ENCODE measurements at regions not wholly inside any gene's neighbourhood (a gene's known extent, or its start where the extent isn't known, plus 50 kb on each side); places are given as distances from the start of the nearest gene placed in this dataset.

DNA sequence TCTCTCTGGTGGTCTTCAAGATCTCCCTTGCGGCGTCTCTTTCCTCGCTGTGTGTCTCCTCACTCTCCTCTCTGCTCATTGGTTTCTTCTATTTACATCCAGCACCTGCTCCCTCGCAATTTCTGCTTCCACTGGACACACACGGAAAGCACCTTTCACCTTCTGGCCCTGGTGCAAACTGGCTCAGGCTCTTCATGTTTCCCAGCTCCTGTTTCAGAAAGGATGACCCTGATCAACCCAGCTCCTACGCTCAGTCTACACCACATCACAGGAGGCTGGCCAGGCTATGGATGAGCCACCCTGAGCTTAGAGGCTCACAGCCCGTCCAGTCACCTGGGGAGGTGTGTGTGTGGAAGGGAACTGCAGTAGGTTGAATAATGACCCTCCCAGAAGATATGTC is 72.7 kb downstream of the MCFD2 start:
- Histone ChIP-seq H3K27me3 (ENCODE audit: control insufficient read depth, insufficient read depth, low read length) (no peaks in the 10 kb centered on the region), H3K4me3 (ENCODE audit: low read length) (no peak overlapping the region), H3K4me1 (ENCODE audit: control insufficient read depth, insufficient read depth, low read length) (peaks cover 24% of the 10 kb centered on the region), H3K9ac (ENCODE audit: low read length) (no peak overlapping the region), H3K36me3 (ENCODE audit: control insufficient read depth, insufficient read depth, low read length) (no peaks in the 10 kb centered on the region), H3K27ac (ENCODE audit: low read depth, low read length) (no peak overlapping the region)

DNA sequence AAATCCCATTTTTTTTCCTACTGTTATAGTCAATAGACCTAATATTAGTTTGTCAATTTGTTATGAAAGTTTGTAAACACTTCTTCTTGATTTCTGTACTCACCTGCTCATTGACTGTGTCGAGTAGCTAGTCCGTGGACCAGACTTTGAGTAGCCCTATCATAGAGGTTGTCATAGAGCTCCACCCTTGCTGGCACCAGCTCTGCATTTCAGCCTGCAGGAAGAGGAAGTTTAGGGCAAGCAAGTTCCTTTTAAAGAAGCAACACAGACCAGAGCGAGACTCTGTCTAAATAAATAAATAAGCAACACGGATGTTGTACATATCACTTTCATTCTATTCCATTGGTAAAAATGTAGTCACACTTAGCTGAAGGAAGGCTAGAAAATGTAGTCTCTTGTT is 74.0 kb downstream of the MCFD2 start:
- H3K36me3 ChIP-seq (ENCODE audit: control insufficient read depth, insufficient read depth, low read length), result no peaks in the 10 kb centered on the region
- H3K9ac ChIP-seq (ENCODE audit: low read length), result no peak overlapping the region
- H3K4me1 ChIP-seq (ENCODE audit: control insufficient read depth, insufficient read depth, low read length), result peaks cover 12% of the 10 kb centered on the region
- no peaks in the 10 kb centered on the region for H3K27me3 ChIP-seq (ENCODE audit: control insufficient read depth, insufficient read depth, low read length)
- no peak overlapping the region for H3K27ac ChIP-seq (ENCODE audit: low read depth, low read length)
- no peak overlapping the region for H3K4me3 ChIP-seq (ENCODE audit: low read length)

DNA sequence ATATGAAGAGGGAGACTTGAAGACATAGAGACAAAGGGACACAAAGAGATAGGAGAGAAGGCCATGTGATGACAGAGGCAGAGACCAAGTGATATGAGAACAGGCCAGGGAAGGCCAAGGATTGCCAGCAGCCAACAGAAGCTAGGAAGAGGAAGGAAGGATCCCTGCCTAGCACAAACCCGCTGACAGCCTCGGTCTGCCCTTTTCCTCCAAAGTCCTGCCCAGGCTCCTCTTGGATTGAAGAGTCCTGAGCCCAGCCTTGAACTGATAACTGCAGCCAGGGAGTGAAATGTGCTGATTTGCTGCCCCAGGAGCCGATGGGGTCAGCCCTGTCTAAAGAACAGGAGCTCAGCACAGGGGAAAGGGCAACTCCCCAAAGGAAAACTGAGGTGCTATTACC is 76.6 kb downstream of the MCFD2 start:
- Histone ChIP-seq H3K27ac (ENCODE audit: low read depth, low read length) (no peak overlapping the region), H3K9ac (ENCODE audit: low read length) (no peak overlapping the region), H3K36me3 (ENCODE audit: control insufficient read depth, insufficient read depth, low read length) (no peaks in the 10 kb centered on the region), H3K27me3 (ENCODE audit: control insufficient read depth, insufficient read depth, low read length) (no peaks in the 10 kb centered on the region), H3K4me1 (ENCODE audit: control insufficient read depth, insufficient read depth, low read length) (no peaks in the 10 kb centered on the region), H3K4me3 (ENCODE audit: low read length) (no peak overlapping the region)

DNA sequence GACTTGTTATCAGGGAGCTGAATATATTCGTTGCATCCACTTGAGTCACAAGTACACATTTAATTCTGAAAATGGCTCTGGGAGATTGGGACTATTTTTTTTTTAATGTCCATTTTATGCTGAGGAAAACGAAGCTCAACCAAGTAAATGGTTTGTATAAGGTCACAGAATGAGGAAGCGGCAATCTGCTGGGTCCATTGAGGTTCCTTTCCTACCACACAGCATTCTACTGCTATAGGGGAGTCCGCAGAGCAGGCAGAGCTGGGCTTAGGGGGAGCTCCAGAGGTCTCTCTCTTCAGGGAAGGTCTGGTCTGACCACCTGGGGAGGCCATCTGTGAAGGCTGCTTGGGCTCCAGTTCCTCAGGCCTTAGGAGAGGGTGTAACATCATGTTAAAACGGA is 77.9 kb downstream of the MCFD2 start:
- H3K36me3 ChIP-seq (ENCODE audit: control insufficient read depth, insufficient read depth, low read length), result no peaks in the 10 kb centered on the region
- no peaks in the 10 kb centered on the region for H3K4me1 ChIP-seq (ENCODE audit: control insufficient read depth, insufficient read depth, low read length)
- H3K27ac ChIP-seq (ENCODE audit: low read depth, low read length), result no peak overlapping the region
- H3K27me3 ChIP-seq (ENCODE audit: control insufficient read depth, insufficient read depth, low read length), result no peaks in the 10 kb centered on the region
- H3K9ac ChIP-seq (ENCODE audit: low read length), result no peak overlapping the region
- H3K4me3 ChIP-seq (ENCODE audit: low read length), result no peak overlapping the region

DNA sequence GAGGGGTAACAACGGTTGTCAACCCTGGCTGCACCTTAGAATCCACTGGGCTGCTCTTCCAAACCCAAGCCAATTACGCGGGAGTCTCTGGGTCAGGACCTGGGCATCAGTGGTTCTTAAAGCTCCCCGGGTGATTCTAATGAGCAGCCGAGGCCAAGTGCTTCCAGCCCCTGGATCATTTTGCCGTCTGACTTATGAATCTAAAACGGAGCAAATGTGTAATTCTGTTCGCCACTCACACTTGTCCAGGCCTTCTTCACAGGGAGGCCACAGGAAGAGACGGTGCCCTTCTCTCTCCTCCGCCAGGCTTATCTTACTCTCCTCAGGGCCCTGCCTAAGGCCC is 78.5 kb downstream of the MCFD2 start:
- H3K27me3 ChIP-seq (ENCODE audit: control insufficient read depth, insufficient read depth, low read length), result no peaks in the 10 kb centered on the region
- no peaks in the 10 kb centered on the region for H3K4me1 ChIP-seq (ENCODE audit: control insufficient read depth, insufficient read depth, low read length)
- no peak overlapping the region for H3K27ac ChIP-seq (ENCODE audit: low read depth, low read length)
- no peaks in the 10 kb centered on the region for H3K36me3 ChIP-seq (ENCODE audit: control insufficient read depth, insufficient read depth, low read length)
- H3K4me3 ChIP-seq (ENCODE audit: low read length), result no peak overlapping the region
- H3K9ac ChIP-seq (ENCODE audit: low read length), result no peak overlapping the region

DNA sequence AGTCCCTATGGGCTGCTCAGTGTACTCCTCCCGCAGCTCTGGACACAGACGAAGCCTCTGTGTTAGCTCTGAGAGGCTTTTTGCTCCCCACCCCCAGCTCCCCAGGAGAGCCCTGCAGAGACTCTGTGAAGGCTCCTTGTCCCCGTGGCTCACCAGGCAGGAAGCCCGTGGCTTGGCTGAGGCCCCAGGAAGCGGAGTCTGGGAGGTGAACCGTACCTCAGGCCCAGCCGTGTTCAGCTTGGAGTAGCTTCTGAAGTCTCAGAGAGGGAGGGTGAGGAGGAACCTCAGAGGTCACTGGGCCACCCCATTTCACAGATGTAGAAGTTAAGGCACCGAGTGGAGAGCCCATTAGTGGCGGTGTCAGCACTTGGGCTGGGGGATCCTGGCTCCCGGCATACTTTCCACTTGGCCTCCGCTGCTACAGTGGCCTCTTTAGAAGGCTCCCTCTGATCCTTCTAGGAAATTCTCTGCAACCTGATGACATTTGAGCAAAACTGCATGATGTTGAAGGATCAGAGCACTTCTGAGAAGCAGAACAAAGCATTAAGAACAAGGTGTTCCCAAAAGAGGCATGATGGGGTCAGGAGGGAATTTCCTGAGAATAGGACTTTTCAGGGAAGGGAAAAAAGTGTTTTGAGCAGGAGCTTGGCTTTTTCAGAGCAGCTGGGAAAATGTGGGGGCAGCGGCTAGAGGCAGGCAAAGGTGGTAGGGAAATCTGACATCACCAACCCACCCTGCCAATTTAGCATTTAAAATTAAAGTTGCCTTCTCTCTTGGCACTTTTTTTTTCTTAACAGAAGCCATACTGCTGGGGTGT is 79.1 kb downstream of the MCFD2 start:
- H3K9ac ChIP-seq (ENCODE audit: low read length), result no peak overlapping the region
- no peaks in the 10 kb centered on the region for H3K36me3 ChIP-seq (ENCODE audit: control insufficient read depth, insufficient read depth, low read length)
- no peaks in the 10 kb centered on the region for H3K27me3 ChIP-seq (ENCODE audit: control insufficient read depth, insufficient read depth, low read length)
- H3K27ac ChIP-seq (ENCODE audit: low read depth, low read length), result no peak overlapping the region
- H3K4me1 ChIP-seq (ENCODE audit: control insufficient read depth, insufficient read depth, low read length), result no peaks in the 10 kb centered on the region
- H3K4me3 ChIP-seq (ENCODE audit: low read length), result no peak overlapping the region

DNA sequence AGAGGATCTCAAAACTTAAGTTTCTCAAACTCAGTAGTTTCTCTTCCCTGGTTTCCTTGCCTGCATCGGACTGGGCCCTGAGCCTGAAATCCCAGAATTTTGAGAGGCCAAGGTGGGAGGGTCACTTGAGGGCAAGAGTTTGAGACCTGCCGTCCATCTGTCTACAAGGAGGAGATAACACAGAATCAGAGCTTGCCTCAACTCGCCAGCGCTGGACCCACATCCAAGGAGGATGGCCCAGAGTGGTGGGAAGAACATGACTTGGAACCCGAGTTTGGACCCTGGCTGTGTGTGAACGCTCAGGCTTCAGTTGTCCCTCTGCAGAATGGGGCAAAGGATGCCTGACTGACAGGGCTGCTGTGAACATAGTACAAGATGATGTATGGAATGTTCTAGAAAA is 80.1 kb downstream of the MCFD2 start:
- no peaks in the 10 kb centered on the region for H3K4me1 ChIP-seq (ENCODE audit: control insufficient read depth, insufficient read depth, low read length)
- H3K27ac ChIP-seq (ENCODE audit: low read depth, low read length), result no peak overlapping the region
- H3K27me3 ChIP-seq (ENCODE audit: control insufficient read depth, insufficient read depth, low read length), result no peaks in the 10 kb centered on the region
- no peak overlapping the region for H3K9ac ChIP-seq (ENCODE audit: low read length)
- no peaks in the 10 kb centered on the region for H3K36me3 ChIP-seq (ENCODE audit: control insufficient read depth, insufficient read depth, low read length)
- H3K4me3 ChIP-seq (ENCODE audit: low read length), result no peak overlapping the region

DNA sequence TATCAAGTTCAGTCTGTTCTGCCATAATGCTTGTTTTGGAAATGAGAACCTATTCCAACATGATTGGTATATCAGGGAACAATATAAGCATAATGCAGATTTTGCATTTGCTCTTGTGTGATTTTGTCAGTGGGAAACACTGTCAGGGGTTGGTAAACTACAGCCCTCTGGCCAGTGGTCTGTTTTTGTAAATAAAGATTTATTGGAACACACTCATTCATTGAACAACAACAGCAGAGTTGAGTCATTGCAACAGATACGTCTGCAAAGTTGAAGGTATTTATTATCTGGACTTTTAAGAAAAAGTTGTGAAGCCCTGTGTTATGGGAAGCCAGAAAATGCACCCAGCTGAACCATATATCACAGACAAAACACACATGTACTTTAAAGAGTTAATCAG is 83.1 kb downstream of the MCFD2 start:
- H3K4me1 ChIP-seq (ENCODE audit: control insufficient read depth, insufficient read depth, low read length), result no peaks in the 10 kb centered on the region
- no peaks in the 10 kb centered on the region for H3K36me3 ChIP-seq (ENCODE audit: control insufficient read depth, insufficient read depth, low read length)
- no peak overlapping the region for H3K4me3 ChIP-seq (ENCODE audit: low read length)
- H3K27ac ChIP-seq (ENCODE audit: low read depth, low read length), result no peak overlapping the region
- no peak overlapping the region for H3K9ac ChIP-seq (ENCODE audit: low read length)
- no peaks in the 10 kb centered on the region for H3K27me3 ChIP-seq (ENCODE audit: control insufficient read depth, insufficient read depth, low read length)

DNA sequence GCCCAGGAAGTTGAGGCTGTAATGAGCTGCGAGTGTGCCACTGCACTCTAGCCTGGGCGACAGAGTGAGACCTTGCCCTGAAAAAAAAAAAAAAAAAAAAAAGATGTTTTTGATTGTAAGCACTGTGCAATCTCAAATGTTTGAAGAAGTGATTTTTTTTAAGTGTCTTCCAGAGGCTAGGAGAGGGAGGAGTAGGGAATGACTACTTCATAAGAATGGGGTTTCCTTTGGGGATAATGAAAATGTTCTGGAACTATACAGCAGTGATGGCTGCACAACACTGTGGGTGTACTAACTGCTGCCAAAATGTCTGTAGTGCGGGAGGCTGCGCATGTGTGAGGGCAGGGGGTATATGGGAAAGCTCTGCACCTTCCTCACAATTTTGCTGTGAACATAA is 83.7 kb downstream of the MCFD2 start:
- H3K27ac ChIP-seq (ENCODE audit: low read depth, low read length), result no peak overlapping the region
- H3K27me3 ChIP-seq (ENCODE audit: control insufficient read depth, insufficient read depth, low read length), result no peaks in the 10 kb centered on the region
- H3K36me3 ChIP-seq (ENCODE audit: control insufficient read depth, insufficient read depth, low read length), result no peaks in the 10 kb centered on the region
- H3K4me3 ChIP-seq (ENCODE audit: low read length), result no peak overlapping the region
- no peak overlapping the region for H3K9ac ChIP-seq (ENCODE audit: low read length)
- H3K4me1 ChIP-seq (ENCODE audit: control insufficient read depth, insufficient read depth, low read length), result no peaks in the 10 kb centered on the region

DNA sequence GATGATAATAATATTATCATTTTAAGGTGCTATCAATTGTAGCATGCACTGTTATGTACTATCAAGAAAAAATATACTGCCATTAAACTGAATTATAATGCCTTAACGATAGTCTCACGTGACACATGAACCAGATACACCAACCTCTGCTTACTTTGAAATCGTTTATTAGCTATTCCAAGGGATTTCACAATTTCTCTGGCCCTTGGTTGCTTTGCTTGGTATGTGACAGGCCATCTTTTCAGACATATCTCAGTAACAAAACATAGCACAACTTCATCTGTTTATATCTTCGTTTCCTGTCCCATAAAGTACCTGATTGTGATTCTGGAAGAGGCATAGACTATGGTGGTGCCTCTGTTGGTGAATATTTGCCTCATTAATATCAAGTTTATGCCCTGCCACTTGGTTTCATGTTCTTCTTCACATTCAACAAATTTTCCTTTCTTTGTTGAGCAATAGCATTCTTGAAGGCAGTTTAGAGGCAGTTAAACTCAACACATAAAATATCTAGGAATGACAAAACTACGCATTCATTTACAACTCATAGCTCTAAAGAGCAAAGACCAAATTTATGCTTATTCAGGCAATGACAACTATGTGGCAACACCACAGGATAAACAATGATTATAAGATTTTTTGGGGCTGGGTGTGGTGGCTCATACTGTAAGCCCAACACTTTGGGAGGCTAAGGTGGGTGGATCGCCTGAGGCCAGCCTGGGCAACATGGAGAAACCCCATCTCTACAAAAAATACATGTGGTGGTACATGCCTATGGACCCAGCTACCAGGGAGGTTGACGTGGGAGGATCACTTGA is 84.3 kb downstream of the MCFD2 start:
- Histone ChIP-seq H3K4me1 (ENCODE audit: control insufficient read depth, insufficient read depth, low read length) (no peaks in the 10 kb centered on the region), H3K27ac (ENCODE audit: low read depth, low read length) (no peak overlapping the region), H3K27me3 (ENCODE audit: control insufficient read depth, insufficient read depth, low read length) (no peaks in the 10 kb centered on the region), H3K4me3 (ENCODE audit: low read length) (no peak overlapping the region), H3K9ac (ENCODE audit: low read length) (no peak overlapping the region), H3K36me3 (ENCODE audit: control insufficient read depth, insufficient read depth, low read length) (no peaks in the 10 kb centered on the region)

DNA sequence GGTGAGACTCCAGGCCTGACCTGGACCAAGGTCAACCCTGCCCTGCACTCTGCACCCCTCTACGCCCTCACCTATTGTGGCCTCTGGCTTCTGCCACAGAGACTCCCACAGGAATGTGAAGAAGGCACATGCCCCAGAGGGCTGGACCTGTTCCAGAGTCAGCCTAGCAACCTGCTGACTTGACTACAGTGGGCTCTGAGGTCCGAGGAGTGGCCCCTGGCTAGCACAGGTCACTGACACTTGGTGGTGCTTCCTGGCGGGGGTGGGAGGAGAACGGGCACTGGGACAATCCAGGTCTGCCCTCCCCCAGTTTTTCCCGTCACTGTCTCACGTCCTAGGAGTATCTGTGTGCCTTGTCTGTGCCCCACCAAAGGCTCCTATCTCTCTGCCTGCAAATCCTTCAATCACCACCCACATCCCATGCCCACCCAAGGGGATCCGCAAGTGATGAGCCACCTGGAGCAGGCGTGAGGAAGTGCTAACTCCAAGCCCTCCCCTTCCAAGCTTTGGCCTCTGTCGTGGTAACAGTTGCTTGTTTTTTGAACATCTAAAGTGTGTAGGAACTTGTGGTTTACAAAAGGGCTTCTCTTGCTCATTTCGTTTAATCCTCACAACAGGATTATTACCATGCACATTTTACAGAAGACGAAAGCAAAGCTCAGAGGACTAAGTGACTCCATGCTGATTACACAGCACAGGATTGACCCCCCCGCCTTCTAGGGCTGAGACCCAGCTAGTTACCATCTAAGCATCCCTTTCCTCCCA is 86.2 kb downstream of the MCFD2 start:
- H3K4me1 ChIP-seq (ENCODE audit: control insufficient read depth, insufficient read depth, low read length), result no peaks in the 10 kb centered on the region

DNA sequence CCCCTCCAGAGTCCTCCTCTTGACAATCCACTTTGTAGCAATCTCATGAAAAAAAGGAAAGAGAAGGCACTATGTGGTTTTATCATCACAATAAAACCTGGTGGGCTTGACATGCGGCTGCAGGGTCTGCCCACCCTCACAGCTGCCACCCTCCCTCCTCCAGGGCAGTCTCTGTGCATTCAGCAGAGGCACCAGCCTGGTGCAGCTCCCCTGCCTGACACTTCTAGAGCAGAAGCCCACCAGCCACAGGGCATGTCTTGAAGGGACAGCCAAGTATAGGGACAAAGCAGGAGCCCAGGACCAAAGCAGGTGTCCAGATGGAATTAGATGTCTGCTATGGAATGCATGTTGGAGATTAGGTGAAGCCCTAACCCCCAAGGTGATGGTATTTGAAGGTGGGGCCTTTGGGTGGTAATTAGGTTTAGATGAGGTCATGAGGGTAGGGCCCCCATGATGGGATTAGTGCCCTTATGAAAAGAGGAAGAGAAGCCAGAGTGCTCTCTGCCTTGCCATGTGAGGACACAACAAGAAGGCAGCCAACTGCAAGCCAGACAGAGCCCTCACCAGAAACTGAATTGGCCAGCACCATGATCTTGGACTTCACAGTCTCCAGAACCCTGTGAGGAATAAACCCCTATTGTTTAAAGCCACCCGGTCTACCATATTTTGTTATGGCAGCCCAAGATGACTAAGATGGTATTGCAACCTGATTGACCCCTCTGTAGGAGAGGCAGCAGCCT is 86.9 kb downstream of the MCFD2 start:
- H3K36me3 ChIP-seq (ENCODE audit: control insufficient read depth, insufficient read depth, low read length), result no peaks in the 10 kb centered on the region
- no peak overlapping the region for H3K27ac ChIP-seq (ENCODE audit: low read depth, low read length)
- H3K9ac ChIP-seq (ENCODE audit: low read length), result no peak overlapping the region
- H3K27me3 ChIP-seq (ENCODE audit: control insufficient read depth, insufficient read depth, low read length), result no peaks in the 10 kb centered on the region
- H3K4me3 ChIP-seq (ENCODE audit: low read length), result no peak overlapping the region
- H3K4me1 ChIP-seq (ENCODE audit: control insufficient read depth, insufficient read depth, low read length), result no peaks in the 10 kb centered on the region

More for the DNA sequence above, 86.2 kb downstream of the MCFD2 start:
- H3K4me3 ChIP-seq (ENCODE audit: low read length), result no peak overlapping the region
- no peaks in the 10 kb centered on the region for H3K36me3 ChIP-seq (ENCODE audit: control insufficient read depth, insufficient read depth, low read length)
- no peaks in the 10 kb centered on the region for H3K27me3 ChIP-seq (ENCODE audit: control insufficient read depth, insufficient read depth, low read length)
- H3K27ac ChIP-seq (ENCODE audit: low read depth, low read length), result no peak overlapping the region
- no peak overlapping the region for H3K9ac ChIP-seq (ENCODE audit: low read length)
